ENCODE measurements at regions not wholly inside any gene's neighbourhood (a gene's known extent, or its start where the extent isn't known, plus 50 kb on each side); places are given as distances from the start of the nearest gene placed in this dataset.

DNA sequence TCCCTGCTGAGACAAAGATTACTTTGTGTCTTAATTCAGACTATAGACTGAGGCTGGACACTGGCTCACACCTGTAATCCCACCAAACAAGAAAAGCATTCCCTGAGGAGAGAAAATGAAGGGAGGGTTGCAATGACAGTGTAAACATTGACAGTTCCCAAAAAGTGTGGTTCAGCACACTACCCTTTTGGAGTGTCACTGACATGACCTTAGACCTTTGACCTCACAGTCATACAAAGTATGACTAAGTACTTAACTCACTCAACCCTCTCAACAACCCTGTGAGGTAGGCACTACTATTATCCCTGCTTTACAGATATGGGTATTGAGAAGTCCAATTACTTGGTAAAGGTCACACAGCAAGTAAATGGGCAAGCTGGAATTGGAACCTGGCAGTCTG lies 341.7 kb downstream of the LRRC3B start:
- H3K4me1 Mint-ChIP-seq (ENCODE audit: low read depth, unreplicated experiment) = no peaks in the 10 kb centered on the region
- H3K9me3 Mint-ChIP-seq (ENCODE audit: unreplicated experiment) = no peaks in the 10 kb centered on the region
- no peaks in the 10 kb centered on the region for H3K36me3 Mint-ChIP-seq (ENCODE audit: low read depth, unreplicated experiment)
- H3K9me3 ChIP-seq (ENCODE audit: insufficient read depth, low read depth, low read length) = no peaks in the 10 kb centered on the region
- DNase-seq (ENCODE audit: low read depth) = no peak
- TF ChIP-seq, protein P1, sequence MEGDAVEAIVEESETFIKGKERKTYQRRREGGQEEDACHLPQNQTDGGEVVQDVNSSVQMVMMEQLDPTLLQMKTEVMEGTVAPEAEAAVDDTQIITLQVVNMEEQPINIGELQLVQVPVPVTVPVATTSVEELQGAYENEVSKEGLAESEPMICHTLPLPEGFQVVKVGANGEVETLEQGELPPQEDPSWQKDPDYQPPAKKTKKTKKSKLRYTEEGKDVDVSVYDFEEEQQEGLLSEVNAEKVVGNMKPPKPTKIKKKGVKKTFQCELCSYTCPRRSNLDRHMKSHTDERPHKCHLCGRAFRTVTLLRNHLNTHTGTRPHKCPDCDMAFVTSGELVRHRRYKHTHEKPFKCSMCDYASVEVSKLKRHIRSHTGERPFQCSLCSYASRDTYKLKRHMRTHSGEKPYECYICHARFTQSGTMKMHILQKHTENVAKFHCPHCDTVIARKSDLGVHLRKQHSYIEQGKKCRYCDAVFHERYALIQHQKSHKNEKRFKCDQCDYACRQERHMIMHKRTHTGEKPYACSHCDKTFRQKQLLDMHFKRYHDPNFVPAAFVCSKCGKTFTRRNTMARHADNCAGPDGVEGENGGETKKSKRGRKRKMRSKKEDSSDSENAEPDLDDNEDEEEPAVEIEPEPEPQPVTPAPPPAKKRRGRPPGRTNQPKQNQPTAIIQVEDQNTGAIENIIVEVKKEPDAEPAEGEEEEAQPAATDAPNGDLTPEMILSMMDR (IDR thresholded peaks at IDR 0.05; ENCODE audit: insufficient read depth, low read depth, low read length) = no peak
- TF ChIP-seq EZH2 (IDR thresholded peaks at IDR 0.05; ENCODE audit: insufficient read depth, low read length) = no peak
- no peaks in the 10 kb centered on the region for H3K27me3 ChIP-seq (ENCODE audit: insufficient read depth, low read length)
- H3K9ac ChIP-seq (ENCODE audit: low read length) = no peak overlapping the region
- H3K79me2 ChIP-seq (ENCODE audit: insufficient read depth, low read length) = no peaks in the 10 kb centered on the region
- no peak overlapping the region for H3K27ac ChIP-seq (ENCODE audit: low read depth, low read length)
- H4K20me1 ChIP-seq (ENCODE audit: insufficient read depth, low read length) = no peaks in the 10 kb centered on the region
- no peaks in the 10 kb centered on the region for H3K27me3 Mint-ChIP-seq (ENCODE audit: low read depth, unreplicated experiment)
- H3K4me3 Mint-ChIP-seq (ENCODE audit: unreplicated experiment) = no peak overlapping the region
- no peaks in the 10 kb centered on the region for H3K4me1 ChIP-seq (ENCODE audit: insufficient read depth, low read length)
- no peak overlapping the region for H3K4me3 ChIP-seq (ENCODE audit: insufficient read depth, low read depth, low read length)
- no peaks in the 10 kb centered on the region for H3K36me3 ChIP-seq (ENCODE audit: insufficient read depth, low read length)
- no peak overlapping the region for H3K27ac Mint-ChIP-seq (ENCODE audit: unreplicated experiment)
- no peak overlapping the region for H2AFZ ChIP-seq (ENCODE audit: low read depth, low read length)
- H3K4me2 ChIP-seq (ENCODE audit: low read length) = no peak overlapping the region
- FAIRE-seq = no peak

DNA sequence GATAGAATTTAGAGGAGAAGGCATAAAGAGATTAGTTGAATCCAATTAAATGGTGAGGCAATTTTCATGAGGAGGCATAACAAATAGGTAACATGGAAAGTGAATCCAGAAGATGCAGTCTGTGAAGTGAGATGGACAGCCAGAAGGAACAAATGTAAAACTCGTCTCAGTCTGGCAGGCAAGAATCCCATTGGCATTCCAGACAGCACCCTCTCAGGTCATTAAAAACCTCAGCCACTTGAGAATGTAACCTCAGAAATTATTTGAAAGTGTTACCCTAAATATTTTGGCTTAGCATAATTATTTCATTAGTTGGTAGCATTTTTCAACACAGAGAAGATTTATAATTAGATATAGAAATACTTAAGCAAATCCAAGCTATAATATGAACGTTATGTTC lies 342.3 kb downstream of the LRRC3B start:
- H3K27me3 ChIP-seq (ENCODE audit: insufficient read depth, low read length) = no peaks in the 10 kb centered on the region
- H3K27me3 Mint-ChIP-seq (ENCODE audit: low read depth, unreplicated experiment) = no peaks in the 10 kb centered on the region
- no peaks in the 10 kb centered on the region for H3K9me3 ChIP-seq (ENCODE audit: insufficient read depth, low read depth, low read length)
- no peak overlapping the region for H3K9ac ChIP-seq (ENCODE audit: low read length)
- no peaks in the 10 kb centered on the region for H3K36me3 ChIP-seq (ENCODE audit: insufficient read depth, low read length)
- no peaks in the 10 kb centered on the region for H3K79me2 ChIP-seq (ENCODE audit: insufficient read depth, low read length)
- DNase-seq (ENCODE audit: low read depth) (no peak), FAIRE-seq (no peak)
- no peaks in the 10 kb centered on the region for H3K4me1 Mint-ChIP-seq (ENCODE audit: low read depth, unreplicated experiment)
- no peaks in the 10 kb centered on the region for H3K9me3 Mint-ChIP-seq (ENCODE audit: unreplicated experiment)
- no peak for TF ChIP-seq EZH2 (IDR thresholded peaks at IDR 0.05; ENCODE audit: insufficient read depth, low read length)
- TF ChIP-seq, protein P1 (IDR thresholded peaks at IDR 0.05; ENCODE audit: insufficient read depth, low read depth, low read length) = no peak
- H2AFZ ChIP-seq (ENCODE audit: low read depth, low read length) = no peak overlapping the region
- H3K27ac Mint-ChIP-seq (ENCODE audit: unreplicated experiment) = no peak overlapping the region
- no peak overlapping the region for H3K4me3 ChIP-seq (ENCODE audit: insufficient read depth, low read depth, low read length)
- no peak overlapping the region for H3K27ac ChIP-seq (ENCODE audit: low read depth, low read length)
- H3K4me3 Mint-ChIP-seq (ENCODE audit: unreplicated experiment) = no peak overlapping the region
- no peaks in the 10 kb centered on the region for H3K4me1 ChIP-seq (ENCODE audit: insufficient read depth, low read length)
- no peak overlapping the region for H3K4me2 ChIP-seq (ENCODE audit: low read length)
- no peaks in the 10 kb centered on the region for H3K36me3 Mint-ChIP-seq (ENCODE audit: low read depth, unreplicated experiment)
- H4K20me1 ChIP-seq (ENCODE audit: insufficient read depth, low read length) = no peaks in the 10 kb centered on the region

DNA sequence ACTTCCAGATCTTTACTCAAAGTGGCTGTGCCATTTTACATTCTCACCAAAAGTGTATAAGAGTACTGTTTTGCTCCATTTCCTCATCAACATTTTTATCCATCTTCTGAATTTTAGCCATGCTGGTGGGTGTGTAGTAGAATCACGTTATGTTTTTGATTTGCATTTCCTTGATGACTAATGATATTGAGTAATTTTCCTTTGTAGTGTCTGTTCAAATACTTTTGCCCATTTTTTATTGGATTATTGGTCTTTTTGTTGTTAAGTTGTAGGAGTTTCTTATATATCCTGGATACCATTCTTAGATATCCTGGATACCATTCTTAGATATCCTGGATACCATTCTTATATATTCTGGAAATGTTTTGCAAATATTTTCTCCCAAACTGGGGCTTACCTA lies 344.9 kb downstream of the LRRC3B start:
- Mint-ChIP-seq H3K4me1 (ENCODE audit: low read depth, unreplicated experiment) (no peaks in the 10 kb centered on the region), H3K27ac (ENCODE audit: unreplicated experiment) (no peak overlapping the region)

More for the DNA sequence above, 344.9 kb downstream of the LRRC3B start:
- Histone ChIP-seq H4K20me1 (ENCODE audit: insufficient read depth, low read length) (no peaks in the 10 kb centered on the region), H3K9me3 (ENCODE audit: insufficient read depth, low read depth, low read length) (no peaks in the 10 kb centered on the region), H3K79me2 (ENCODE audit: insufficient read depth, low read length) (no peaks in the 10 kb centered on the region), H3K9ac (ENCODE audit: low read length) (no peak overlapping the region), H3K4me3 (ENCODE audit: insufficient read depth, low read depth, low read length) (no peak overlapping the region), H3K4me1 (ENCODE audit: insufficient read depth, low read length) (no peaks in the 10 kb centered on the region), H3K27me3 (ENCODE audit: insufficient read depth, low read length) (no peaks in the 10 kb centered on the region), H2AFZ (ENCODE audit: low read depth, low read length) (no peak overlapping the region), H3K27ac (ENCODE audit: low read depth, low read length) (no peak overlapping the region), H3K36me3 (ENCODE audit: insufficient read depth, low read length) (no peaks in the 10 kb centered on the region), H3K4me2 (ENCODE audit: low read length) (no peak overlapping the region)
- DNase-seq (ENCODE audit: low read depth) (no peak), FAIRE-seq (no peak)
- peaks cover 2% of the 10 kb centered on the region for H3K9me3 Mint-ChIP-seq (ENCODE audit: unreplicated experiment)
- TF ChIP-seq, protein P1 (IDR thresholded peaks at IDR 0.05; ENCODE audit: insufficient read depth, low read depth, low read length) = no peak
- TF ChIP-seq EZH2 (IDR thresholded peaks at IDR 0.05; ENCODE audit: insufficient read depth, low read length) = no peak
- no peaks in the 10 kb centered on the region for H3K27me3 Mint-ChIP-seq (ENCODE audit: low read depth, unreplicated experiment)
- H3K36me3 Mint-ChIP-seq (ENCODE audit: low read depth, unreplicated experiment) = no peaks in the 10 kb centered on the region
- no peak overlapping the region for H3K4me3 Mint-ChIP-seq (ENCODE audit: unreplicated experiment)
